GM18868 (cell line): ENCODE measurements at regions not wholly inside any gene's neighbourhood (a gene's known extent, or its start where the extent isn't known, plus 50 kb on each side); places are given as distances from the start of the nearest gene placed in this dataset.
"Not testable (repeated sequence)": the region's sequence is repeated elsewhere in the genome, so short reads cannot be mapped to it uniquely, and the experiment has no call there.

Experiments
- ATAC-seq: cut with Tn5 transposase; IDR thresholded peaks from one replicate; pipeline ENCODE4 v1.9.1; 2021; ENCODE audit warnings: mild to moderate bottlenecking, moderate library complexity; ENCODE audit not compliant: unreplicated experiment

GRCh38 chr4:124070688-124071484 lies 641.6 kb downstream of the ANKRD50 start:
- no peak for ATAC-seq

DNA sequence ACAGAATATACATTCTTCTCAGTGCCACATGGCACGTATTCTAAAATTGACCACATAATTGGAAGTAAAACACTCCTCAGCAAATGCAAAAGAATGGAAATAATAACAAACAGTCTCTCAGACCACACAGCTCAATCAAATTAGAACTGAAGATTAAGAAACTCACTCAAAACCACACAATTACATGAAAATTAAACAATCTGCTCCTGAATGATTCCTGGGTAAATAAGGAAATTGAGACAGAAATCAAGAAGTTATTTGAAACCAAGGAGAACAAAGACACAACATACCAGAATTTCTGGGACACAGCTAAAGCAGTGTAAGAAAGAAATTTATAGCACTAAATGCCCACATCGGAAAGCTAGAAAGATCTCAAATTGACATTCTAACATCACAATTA lies 637.3 kb downstream of the ANKRD50 start:
- not testable (repeated sequence) for ATAC-seq

GRCh38 chr4:124079174-124079780 lies 633.3 kb downstream of the ANKRD50 start:
- ATAC-seq = no peak

DNA sequence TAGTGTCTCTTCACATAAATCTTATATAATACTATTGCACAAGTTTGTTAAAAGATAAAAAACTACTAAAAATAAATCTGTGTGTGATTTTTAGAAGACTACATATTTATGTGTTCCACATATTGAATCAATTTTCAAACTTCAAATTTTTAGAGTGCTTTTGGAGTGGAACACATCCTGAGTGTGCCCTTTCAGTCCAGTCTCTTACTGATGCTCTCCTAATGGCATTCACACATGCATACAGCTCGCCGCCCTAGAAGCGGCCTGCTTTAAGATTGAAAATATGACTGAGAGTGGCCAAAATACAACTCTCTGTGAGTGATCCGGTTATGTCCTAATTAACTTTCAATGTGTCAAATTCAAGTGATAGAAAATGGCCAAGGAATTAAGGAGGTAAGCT lies 628.8 kb downstream of the ANKRD50 start:
- no peak for ATAC-seq

DNA sequence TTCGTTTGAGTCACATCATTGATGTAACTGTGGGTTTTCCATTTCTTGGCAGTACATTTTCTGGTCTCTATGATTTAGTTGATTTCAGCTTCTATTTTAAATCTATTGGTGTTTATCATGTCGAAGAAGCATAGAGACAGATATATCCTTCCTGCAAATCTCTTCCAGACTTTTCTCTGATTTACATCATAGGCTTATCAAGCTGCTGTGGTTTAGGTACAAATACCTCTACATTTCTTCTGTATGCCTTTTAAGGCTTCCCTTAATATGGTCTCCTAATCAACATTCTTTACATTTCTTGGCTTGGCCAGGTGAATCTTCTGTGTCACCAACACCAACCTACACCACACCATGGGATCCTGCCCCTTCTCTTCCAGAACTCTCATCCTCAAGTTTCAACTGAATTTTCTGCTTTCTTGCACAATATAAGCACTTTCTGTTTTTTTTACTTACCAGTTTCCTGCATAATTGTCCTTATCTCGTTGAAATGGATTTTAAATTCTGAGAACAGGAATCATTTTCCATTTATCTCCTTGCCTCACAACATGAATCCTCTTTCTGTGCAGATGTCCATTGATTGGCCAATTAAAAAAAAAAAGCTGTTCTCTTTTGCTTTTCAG lies 626.9 kb downstream of the ANKRD50 start:
- no peak for ATAC-seq

DNA sequence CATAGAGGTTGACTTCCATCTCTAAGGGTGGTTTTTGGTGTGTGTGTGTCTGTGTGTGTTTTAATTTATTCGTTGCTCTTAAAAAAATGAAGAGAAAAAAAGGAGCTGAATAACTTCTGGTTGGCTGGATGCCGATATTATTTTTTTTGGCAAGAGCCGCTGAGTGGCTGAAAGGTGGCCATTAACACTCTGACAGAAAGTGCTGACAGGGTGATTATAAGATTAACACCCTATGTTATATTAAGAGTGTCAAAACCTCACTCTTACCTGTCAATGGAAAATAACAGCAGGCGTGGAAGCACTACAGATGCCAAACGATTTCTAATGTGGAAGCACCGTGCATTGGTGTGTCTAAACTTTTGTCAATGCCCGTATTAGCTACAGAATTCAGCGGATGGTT lies 622.5 kb downstream of the ANKRD50 start:
- no peak for ATAC-seq

DNA sequence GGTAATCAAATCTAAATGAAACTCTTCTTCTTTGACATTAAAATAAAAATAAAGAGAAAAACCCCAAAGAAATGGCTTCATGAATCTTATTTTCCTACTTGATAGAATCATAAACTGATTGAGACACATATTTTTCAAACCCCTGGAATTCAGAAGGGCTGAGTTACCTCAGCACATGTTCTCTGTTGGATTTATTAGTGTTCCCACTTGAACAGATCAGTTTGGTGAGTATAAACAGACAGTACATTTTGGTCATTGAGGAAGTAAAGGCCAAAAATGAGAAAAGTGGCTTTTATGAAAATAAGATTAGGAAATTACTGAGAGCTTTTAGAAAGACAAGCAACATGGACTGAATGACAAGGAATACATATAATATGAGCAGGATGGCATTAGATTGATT lies 620.4 kb downstream of the ANKRD50 start:
- ATAC-seq = no peak

- ATAC-seq = no peak
Observed at GRCh38 chr4:124092541-124092984, 620.0 kb downstream of the ANKRD50 start.

DNA sequence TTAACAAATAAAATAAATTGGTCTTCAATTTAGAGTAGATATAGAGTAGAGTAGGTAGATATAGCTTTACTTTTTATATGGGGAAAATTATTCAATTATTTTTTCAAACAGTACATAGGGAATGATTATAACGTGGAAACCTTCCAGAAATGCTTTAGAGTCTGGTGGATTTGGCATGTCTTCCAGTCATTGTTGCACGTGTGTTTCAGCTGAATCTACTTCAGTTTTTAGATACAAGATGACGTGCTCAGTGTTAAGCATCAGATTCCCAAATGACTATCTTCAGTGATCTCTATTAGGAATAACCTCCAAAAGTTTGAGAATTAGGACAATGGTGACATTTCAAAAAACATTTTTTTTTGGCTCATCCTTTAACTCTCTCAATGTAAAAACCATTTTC lies 616.9 kb downstream of the ANKRD50 start:
- ATAC-seq = no peak

DNA sequence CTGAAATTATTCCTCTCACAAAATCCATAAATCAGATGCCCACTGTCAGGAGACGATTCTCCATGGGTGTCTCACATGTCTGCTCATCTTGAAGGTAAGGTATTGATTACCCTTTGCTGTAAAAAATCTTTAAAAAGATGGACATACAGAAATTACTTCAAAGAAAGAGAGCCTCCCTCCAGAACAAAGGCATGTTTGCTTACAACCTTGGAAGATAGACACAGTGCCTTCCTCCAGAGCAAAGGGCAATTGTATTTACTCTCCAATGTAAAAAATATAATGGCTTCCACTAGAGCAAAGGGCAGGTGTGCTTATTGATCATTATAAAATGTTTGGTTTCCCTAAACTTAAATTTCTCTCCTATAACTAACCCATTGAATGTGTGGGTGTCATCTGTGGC lies 616.2 kb downstream of the ANKRD50 start:
- ATAC-seq = no peak

- ATAC-seq = no peak
Observed at GRCh38 chr4:124097447-124097846, 615.1 kb downstream of the ANKRD50 start.

GRCh38 chr4:124104101-124104500 lies 608.4 kb downstream of the ANKRD50 start:
- no peak for ATAC-seq

GRCh38 chr4:124104628-124105027 lies 607.9 kb downstream of the ANKRD50 start:
- ATAC-seq = no peak

DNA sequence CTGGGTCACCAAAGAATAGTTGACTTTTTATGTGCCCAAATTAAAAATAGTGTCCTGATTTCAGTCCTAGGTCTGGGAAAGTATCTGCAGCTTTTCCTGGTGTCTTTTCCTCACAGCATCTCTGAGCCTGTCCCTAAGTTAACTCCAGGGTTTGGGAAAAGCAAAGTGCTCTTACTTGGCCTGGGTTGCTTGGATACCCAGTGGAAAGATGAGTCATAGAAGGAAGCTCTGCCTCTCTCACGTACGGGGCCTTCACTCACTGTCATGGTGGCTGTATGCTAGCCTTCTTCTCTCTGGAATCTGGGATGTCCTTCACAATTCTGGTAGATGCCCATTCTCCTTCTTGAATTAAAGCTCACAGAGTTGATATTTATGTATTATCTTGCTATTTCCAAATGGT lies 607.3 kb downstream of the ANKRD50 start:
- no peak for ATAC-seq

DNA sequence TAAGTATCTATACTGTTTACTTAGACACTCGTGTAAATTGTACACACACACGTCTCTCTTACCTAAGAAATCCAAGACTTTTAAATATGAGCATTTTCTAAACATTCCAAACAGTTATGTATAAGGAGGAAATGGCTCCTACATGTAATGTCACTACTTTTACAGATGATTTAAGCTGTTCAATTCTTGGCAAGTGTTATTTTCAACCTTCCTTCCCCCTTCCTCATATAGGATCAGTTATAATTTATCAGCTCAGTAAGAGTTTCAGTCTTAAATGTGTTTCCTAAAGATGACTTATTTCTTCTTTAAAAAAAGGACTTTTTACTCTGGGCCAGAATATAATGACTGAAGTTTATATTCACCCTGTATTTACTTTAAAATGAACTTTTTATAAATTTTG lies 601.1 kb downstream of the ANKRD50 start:
- no peak for ATAC-seq

- no peak for ATAC-seq
Observed at GRCh38 chr4:124111922-124112321, 600.6 kb downstream of the ANKRD50 start.

GRCh38 chr4:124118061-124118460 lies 594.5 kb downstream of the ANKRD50 start:
- ATAC-seq = no peak

DNA sequence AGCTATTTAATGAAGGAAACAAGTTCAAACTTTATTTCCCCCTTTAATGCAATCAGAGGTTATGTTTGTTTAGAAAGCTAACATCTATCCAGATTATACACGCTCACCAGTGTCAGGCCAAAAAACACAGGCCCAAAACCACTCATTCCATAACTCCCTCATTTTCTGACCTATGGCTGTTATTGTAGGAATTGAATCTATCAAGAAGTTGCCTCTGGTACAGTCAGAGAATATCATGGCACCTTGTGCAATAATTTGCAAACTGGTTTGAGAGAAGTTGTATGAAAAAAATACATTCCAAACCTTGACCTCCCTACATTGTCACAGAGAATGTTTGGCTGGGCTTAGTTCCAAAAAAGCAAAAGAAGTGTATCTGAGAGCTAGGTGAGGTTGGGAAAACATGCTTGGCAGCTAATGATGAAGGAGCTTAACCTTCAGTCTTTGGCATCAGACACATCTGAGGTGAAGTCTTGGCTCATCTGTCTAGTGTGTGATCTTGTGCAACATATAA lies 591.0 kb downstream of the ANKRD50 start:
- no peak for ATAC-seq

- no peak for ATAC-seq
Observed at GRCh38 chr4:124123181-124123580, 589.4 kb downstream of the ANKRD50 start.

DNA sequence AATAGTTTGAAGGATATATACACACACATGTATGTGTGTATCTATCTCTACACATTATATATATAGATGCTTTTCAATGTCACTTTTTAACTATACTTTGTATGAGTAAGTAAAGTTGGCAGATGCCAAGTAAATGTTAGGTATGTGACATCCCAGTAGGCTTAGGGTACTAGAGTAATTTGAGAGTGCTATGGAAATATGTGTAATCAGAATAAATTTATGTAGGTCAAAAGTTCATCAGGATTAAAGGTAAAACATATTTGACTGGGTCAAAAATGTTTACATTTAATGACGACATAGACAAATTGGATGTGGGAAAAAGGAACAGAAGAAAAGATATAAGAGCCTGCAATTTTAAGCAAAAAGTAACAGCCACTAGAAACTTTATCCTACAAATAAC lies 588.8 kb downstream of the ANKRD50 start:
- no peak for ATAC-seq

- ATAC-seq = not testable (repeated sequence)
Observed at GRCh38 chr4:124131324-124131723, 581.2 kb downstream of the ANKRD50 start.

GRCh38 chr4:124132161-124132560 lies 580.4 kb downstream of the ANKRD50 start:
- ATAC-seq = no peak
